ENCODE measurements at regions not wholly inside any gene's neighbourhood (a gene's known extent, or its start where the extent isn't known, plus 50 kb on each side); places are given as distances from the start of the nearest gene placed in this dataset.

DNA sequence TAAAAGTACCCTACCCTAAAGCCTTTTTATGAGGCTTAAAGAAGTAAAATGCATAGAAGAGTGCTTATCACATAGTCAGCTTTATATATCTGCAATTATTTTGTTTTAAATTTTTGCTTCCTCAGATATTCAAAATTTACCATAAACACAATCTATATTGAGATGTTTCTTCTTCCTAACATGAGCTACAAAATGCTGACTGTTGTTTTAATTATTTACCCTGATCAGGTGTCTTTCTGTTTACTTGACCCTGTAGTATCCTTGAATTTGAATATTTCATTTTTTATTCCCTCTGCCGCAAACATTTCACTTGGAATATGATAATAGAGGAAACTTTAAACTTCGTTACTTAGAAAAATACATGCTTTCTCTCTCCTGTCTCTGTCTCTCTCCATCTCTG, 147.9 kb downstream of the TMX3 start:
- no peak for DNase-seq
- 91 to 92% methylated on average over 2 of the region's 2 CpGs for WGBS, 2 donors
- Histone ChIP-seq H3K36me3 (ENCODE audit: control insufficient read depth in 4 of 4, insufficient read depth in 4 of 4, low read length in 4 of 4) (no peaks in the 10 kb centered on the region), H3K9me3 (ENCODE audit: control insufficient read depth in 4 of 4, insufficient read depth in 3 of 4, low read length in 3 of 4) (no peaks in the 10 kb centered on the region), H3K27me3 (ENCODE audit: control insufficient read depth in 3 of 3, insufficient read depth in 3 of 3, low read length in 2 of 3) (no peaks in the 10 kb centered on the region), H3K4me1 (ENCODE audit: control insufficient read depth in 5 of 5, insufficient read depth in 5 of 5, low read length in 5 of 5) (no peaks in the 10 kb centered on the region), H3K27ac (ENCODE audit: low read depth in 1 of 2, low read length in 1 of 2) (no peak overlapping the region), H3K4me3 (no peak overlapping the region), H3K9ac (ENCODE audit: insufficient read depth in 1 of 2, low read length in 2 of 2) (no peak overlapping the region)
- no peak for ATAC-seq (ENCODE audit: insufficient read depth, low FRiP score)
- TF ChIP-seq, protein P1, sequence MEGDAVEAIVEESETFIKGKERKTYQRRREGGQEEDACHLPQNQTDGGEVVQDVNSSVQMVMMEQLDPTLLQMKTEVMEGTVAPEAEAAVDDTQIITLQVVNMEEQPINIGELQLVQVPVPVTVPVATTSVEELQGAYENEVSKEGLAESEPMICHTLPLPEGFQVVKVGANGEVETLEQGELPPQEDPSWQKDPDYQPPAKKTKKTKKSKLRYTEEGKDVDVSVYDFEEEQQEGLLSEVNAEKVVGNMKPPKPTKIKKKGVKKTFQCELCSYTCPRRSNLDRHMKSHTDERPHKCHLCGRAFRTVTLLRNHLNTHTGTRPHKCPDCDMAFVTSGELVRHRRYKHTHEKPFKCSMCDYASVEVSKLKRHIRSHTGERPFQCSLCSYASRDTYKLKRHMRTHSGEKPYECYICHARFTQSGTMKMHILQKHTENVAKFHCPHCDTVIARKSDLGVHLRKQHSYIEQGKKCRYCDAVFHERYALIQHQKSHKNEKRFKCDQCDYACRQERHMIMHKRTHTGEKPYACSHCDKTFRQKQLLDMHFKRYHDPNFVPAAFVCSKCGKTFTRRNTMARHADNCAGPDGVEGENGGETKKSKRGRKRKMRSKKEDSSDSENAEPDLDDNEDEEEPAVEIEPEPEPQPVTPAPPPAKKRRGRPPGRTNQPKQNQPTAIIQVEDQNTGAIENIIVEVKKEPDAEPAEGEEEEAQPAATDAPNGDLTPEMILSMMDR (IDR thresholded peaks at IDR 0.05; ENCODE audit: control extremely low read depth, extremely low read depth) = no peak

DNA sequence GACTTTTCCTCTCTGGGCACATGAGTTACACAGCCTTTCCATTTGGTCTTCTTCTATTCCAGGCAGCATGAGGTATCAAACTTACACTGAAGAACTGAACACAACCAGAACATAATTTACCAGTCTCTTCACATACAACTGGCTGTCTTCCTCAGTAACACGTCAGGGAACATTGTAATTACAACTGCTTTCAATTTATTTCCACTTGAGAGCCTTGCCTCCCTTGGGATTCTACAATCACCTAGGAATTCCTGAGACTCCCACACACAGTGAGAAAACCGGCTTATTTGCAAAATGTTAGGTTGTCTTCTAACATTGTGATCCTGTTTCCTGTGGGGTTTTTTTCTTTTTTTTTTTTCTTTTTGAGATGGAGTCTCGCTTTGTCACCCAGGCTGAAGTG, 149.9 kb downstream of the TMX3 start:
- WGBS, 2 donors = 64 to 75% methylated on average over 3 of the region's 3 CpGs
- H3K4me1 ChIP-seq (ENCODE audit: control insufficient read depth in 5 of 5, insufficient read depth in 5 of 5, low read length in 5 of 5) = no peaks in the 10 kb centered on the region
- TF ChIP-seq, protein P1 (IDR thresholded peaks at IDR 0.05; ENCODE audit: control extremely low read depth, extremely low read depth) = no peak
- no peaks in the 10 kb centered on the region for H3K9me3 ChIP-seq (ENCODE audit: control insufficient read depth in 4 of 4, insufficient read depth in 3 of 4, low read length in 3 of 4)
- no peaks in the 10 kb centered on the region for H3K36me3 ChIP-seq (ENCODE audit: control insufficient read depth in 4 of 4, insufficient read depth in 4 of 4, low read length in 4 of 4)
- H3K9ac ChIP-seq (ENCODE audit: insufficient read depth in 1 of 2, low read length in 2 of 2) = no peak overlapping the region
- H3K27ac ChIP-seq (ENCODE audit: low read depth in 1 of 2, low read length in 1 of 2) = no peak overlapping the region
- no peaks in the 10 kb centered on the region for H3K27me3 ChIP-seq (ENCODE audit: control insufficient read depth in 3 of 3, insufficient read depth in 3 of 3, low read length in 2 of 3)
- H3K4me3 ChIP-seq = no peak overlapping the region
- DNase-seq (no peak), ATAC-seq (ENCODE audit: insufficient read depth, low FRiP score) (no peak)

DNA sequence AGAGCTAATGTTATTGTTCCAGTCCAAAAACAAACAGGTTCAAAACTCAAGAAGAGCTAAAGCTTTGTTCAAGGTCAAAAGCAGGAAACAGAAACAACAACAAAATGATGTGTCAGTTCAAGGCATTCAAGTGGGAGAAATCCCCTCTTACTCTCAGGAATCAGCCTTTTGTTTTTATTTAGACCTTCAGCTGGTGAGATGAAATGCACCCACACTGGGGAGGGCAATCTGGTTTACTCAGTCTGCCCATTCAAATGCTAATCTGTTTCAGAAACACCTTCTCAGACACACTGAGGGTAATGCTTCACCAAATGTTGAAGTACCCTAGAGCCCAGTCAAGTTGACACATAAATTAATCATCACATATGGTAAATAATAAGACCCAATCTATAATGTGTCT, 150.6 kb downstream of the TMX3 start:
- no peak overlapping the region for H3K4me3 ChIP-seq
- no peak overlapping the region for H3K27ac ChIP-seq (ENCODE audit: low read depth in 1 of 2, low read length in 1 of 2)
- TF ChIP-seq, protein P1 (IDR thresholded peaks at IDR 0.05; ENCODE audit: control extremely low read depth, extremely low read depth) = no peak
- no peaks in the 10 kb centered on the region for H3K4me1 ChIP-seq (ENCODE audit: control insufficient read depth in 5 of 5, insufficient read depth in 5 of 5, low read length in 5 of 5)
- no peaks in the 10 kb centered on the region for H3K36me3 ChIP-seq (ENCODE audit: control insufficient read depth in 4 of 4, insufficient read depth in 4 of 4, low read length in 4 of 4)
- H3K9ac ChIP-seq (ENCODE audit: insufficient read depth in 1 of 2, low read length in 2 of 2) = no peak overlapping the region
- no peaks in the 10 kb centered on the region for H3K9me3 ChIP-seq (ENCODE audit: control insufficient read depth in 4 of 4, insufficient read depth in 3 of 4, low read length in 3 of 4)
- DNase-seq = no peak
- ATAC-seq (ENCODE audit: insufficient read depth, low FRiP score) = no peak
- H3K27me3 ChIP-seq (ENCODE audit: control insufficient read depth in 3 of 3, insufficient read depth in 3 of 3, low read length in 2 of 3) = no peaks in the 10 kb centered on the region

DNA sequence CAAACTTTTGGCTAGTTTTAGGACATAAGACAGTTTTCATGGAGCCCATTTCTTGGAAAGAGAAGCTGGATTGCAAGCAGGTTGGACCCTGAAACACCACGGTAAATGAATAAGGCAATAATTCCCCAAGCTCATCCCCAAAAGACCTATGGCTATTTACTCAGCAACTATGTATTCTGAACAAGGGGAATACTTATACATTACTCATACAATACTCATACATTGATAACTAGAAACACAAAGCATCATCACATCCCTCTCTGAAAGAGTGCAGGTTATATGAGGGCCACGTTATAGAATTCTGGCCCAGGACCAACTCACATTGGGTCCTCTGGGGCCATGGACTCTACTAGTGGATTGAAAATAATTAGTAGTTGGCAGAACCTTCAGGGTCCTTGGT, 154.8 kb downstream of the TMX3 start:
- no peak for ATAC-seq (ENCODE audit: insufficient read depth, low FRiP score)
- DNase-seq = no peak
- H3K36me3 ChIP-seq (ENCODE audit: control insufficient read depth in 4 of 4, insufficient read depth in 4 of 4, low read length in 4 of 4) = no peaks in the 10 kb centered on the region
- H3K9me3 ChIP-seq (ENCODE audit: control insufficient read depth in 4 of 4, insufficient read depth in 3 of 4, low read length in 3 of 4) = no peaks in the 10 kb centered on the region
- H3K27ac ChIP-seq (ENCODE audit: low read depth in 1 of 2, low read length in 1 of 2) = no peak overlapping the region
- no peaks in the 10 kb centered on the region for H3K27me3 ChIP-seq (ENCODE audit: control insufficient read depth in 3 of 3, insufficient read depth in 3 of 3, low read length in 2 of 3)
- TF ChIP-seq, protein P1 (IDR thresholded peaks at IDR 0.05; ENCODE audit: control extremely low read depth, extremely low read depth) = no peak
- no peak overlapping the region for H3K4me3 ChIP-seq
- 86 to 90% methylated on average over 2 of the region's 2 CpGs for WGBS, 2 donors
- H3K9ac ChIP-seq (ENCODE audit: insufficient read depth in 1 of 2, low read length in 2 of 2) = no peak overlapping the region
- H3K4me1 ChIP-seq (ENCODE audit: control insufficient read depth in 5 of 5, insufficient read depth in 5 of 5, low read length in 5 of 5) = no peaks in the 10 kb centered on the region

Data from lung (tissue), 11 donors.